ENCODE measurements at regions not wholly inside any gene's neighbourhood (a gene's known extent, or its start where the extent isn't known, plus 50 kb on each side); places are given as distances from the start of the nearest gene placed in this dataset.

DNA sequence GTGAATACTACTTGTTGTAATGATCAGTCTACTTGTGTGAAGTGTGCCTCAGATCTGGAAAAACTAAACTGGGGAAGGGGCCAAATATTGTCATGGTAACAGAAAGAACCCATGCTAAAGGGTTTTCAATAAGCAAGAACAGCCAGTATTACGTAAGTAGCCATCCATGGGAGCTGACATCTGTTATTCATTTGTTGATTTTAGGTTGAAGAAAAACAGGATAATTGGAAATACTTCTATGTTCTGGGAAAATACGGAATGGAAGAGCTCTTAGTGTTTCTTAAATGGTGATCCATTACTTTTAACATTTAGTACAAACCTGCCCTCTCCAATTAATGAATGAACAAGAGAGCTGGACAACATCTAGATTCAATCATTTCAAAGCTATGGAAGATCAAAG lies 485.8 kb downstream of the NTRK2 start:
- no peaks in the 10 kb centered on the region for H3K27me3 ChIP-seq
- no peak for DNase-seq (ENCODE audit: low spot score in 2 of 2)
- no peaks in the 10 kb centered on the region for H3K4me1 ChIP-seq
- TF ChIP-seq CTCF (IDR thresholded peaks at IDR 0.05) = no peak
- H3K4me3 ChIP-seq = no peak overlapping the region
- H3K27ac ChIP-seq = no peak overlapping the region
- H3K36me3 ChIP-seq = no peaks in the 10 kb centered on the region
- intact Hi-C loops (cut with DNase I) = no loop called here
- H3K9me3 ChIP-seq = no peaks in the 10 kb centered on the region

DNA sequence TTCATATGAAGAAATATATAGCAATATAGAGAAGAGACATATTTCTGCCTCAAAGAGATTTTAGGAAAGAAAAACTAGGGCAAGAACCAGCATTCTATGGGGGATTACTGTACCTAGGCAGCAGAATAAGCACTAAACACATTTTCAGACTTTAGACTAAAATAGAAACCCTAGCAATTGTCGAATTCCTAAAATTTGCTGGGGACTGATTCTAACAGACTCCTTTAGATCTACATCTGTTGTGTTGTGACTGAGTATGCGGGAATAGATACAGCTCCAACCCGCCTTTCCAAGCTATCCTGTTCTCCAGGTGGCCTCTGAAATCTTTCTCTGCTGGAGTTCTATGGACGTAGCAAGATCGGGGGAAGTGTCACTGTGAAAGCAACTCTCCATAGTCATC lies 482.2 kb downstream of the NTRK2 start:
- Histone ChIP-seq H3K4me1 (no peaks in the 10 kb centered on the region), H3K27ac (no peak overlapping the region), H3K27me3 (no peaks in the 10 kb centered on the region), H3K36me3 (no peaks in the 10 kb centered on the region), H3K4me3 (no peak overlapping the region), H3K9me3 (no peaks in the 10 kb centered on the region)
- intact Hi-C loops (cut with DNase I) = no loop called here
- no peak for TF ChIP-seq CTCF (IDR thresholded peaks at IDR 0.05)
- no peak for DNase-seq (ENCODE audit: low spot score in 2 of 2)

GRCh38 chr9:85151162-85151561 lies 481.6 kb downstream of the NTRK2 start:
- DNase-seq (ENCODE audit: low spot score in 2 of 2) = no peak
- H3K4me1 ChIP-seq = no peaks in the 10 kb centered on the region
- no peaks in the 10 kb centered on the region for H3K9me3 ChIP-seq
- intact Hi-C loops (cut with DNase I) = no loop called here
- no peaks in the 10 kb centered on the region for H3K36me3 ChIP-seq
- no peak overlapping the region for H3K4me3 ChIP-seq
- no peak overlapping the region for H3K27ac ChIP-seq
- no peaks in the 10 kb centered on the region for H3K27me3 ChIP-seq
- no peak for TF ChIP-seq CTCF (IDR thresholded peaks at IDR 0.05)

- Histone ChIP-seq H3K27me3 (no peaks in the 10 kb centered on the region), H3K9me3 (no peaks in the 10 kb centered on the region), H3K4me3 (no peak overlapping the region), H3K36me3 (no peaks in the 10 kb centered on the region), H3K27ac (no peak overlapping the region), H3K4me1 (no peaks in the 10 kb centered on the region)
- intact Hi-C loops (cut with DNase I) = no loop called here
- TF ChIP-seq CTCF (IDR thresholded peaks at IDR 0.05) = no peak
- no peak for DNase-seq (ENCODE audit: low spot score in 2 of 2)
Measured at GRCh38 chr9:85147046-85147640, 477.6 kb downstream of the NTRK2 start.

DNA sequence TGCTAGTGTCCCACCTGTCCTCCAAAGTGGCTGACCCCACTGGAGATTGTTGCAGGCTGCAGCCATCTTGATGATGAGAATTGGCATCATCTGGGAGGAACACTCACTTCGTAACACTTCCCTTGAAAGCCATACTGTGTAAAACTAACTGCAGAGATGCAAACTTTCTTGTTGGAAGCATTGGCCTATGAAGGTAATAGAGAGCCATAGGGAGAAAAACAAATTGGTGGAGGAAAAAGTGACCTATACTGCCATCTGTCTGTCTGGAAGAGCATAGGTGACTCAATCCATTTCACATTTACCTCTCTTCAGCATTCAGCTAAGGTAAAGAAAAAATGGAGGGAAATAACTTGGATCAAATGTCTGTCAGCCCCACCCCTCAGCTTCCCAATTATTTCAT lies 473.4 kb downstream of the NTRK2 start:
- no peak overlapping the region for H3K27ac ChIP-seq
- intact Hi-C loops (cut with DNase I) = no loop called here

More for the DNA sequence above, 473.4 kb downstream of the NTRK2 start:
- H3K36me3 ChIP-seq = no peaks in the 10 kb centered on the region
- no peaks in the 10 kb centered on the region for H3K27me3 ChIP-seq
- no peaks in the 10 kb centered on the region for H3K4me1 ChIP-seq
- no peak for DNase-seq (ENCODE audit: low spot score in 2 of 2)
- H3K4me3 ChIP-seq = no peak overlapping the region
- peak in 1 of 3 experiments; percentile 22 for TF ChIP-seq CTCF (IDR thresholded peaks at IDR 0.05)
- H3K9me3 ChIP-seq = no peaks in the 10 kb centered on the region
